ENCODE measurements at regions not wholly inside any gene's neighbourhood (a gene's known extent, or its start where the extent isn't known, plus 50 kb on each side); places are given as distances from the start of the nearest gene placed in this dataset.
A peak's percentile ranks its signal among the peaks of the same experiment; 100 is the strongest.

DNA sequence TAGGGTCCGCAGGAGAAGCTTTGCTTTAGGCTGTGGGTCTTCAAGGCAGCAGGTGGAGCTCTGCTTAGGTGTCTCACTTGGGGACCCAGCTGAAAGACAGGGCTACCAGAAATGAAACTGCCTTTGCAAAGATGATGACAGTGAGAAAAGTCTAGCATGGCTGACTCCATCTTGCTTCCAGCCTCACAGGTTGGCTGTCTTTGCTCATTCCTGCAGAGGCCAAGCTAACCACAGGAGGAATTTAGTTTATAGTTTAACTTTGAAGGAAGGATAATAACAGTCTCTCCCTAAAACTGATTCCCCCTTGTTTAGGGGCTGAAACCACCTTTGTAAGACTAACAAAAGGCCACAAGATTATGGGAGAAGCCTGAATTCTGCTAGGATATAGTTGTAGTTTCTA is 252.4 kb downstream of the UQCRFS1 start:
- Histone ChIP-seq H3K4me3 (no peak overlapping the region), H3K27ac (no peak overlapping the region), H3K4me1 (no peaks in the 10 kb centered on the region), H3K4me2 (no peak overlapping the region), H3K9me3 (no peaks in the 10 kb centered on the region)
- POLR2A ChIA-PET = no interaction called here
- ATAC-seq (no peak), DNase-seq (ENCODE audit: low read depth in 1 of 2, low spot score in 1 of 2) (no peak), FAIRE-seq (peak; percentile 92)
- 31% methylated on average over 1 of the region's 1 CpG for WGBS (ENCODE audit: missing lambda C conversion rate)
- CTCF ChIA-PET = interaction anchor here (1.3 kb wide), 1 partner anchor 23 kb away, joined by 3 read pairs; no protein-coding TSS in a partner anchor
- no peak for TF ChIP-seq GATA3 (IDR thresholded peaks at IDR 0.05; ENCODE audit: borderline replicate concordance)
- no peak for TF ChIP-seq CEBPB (IDR thresholded peaks at IDR 0.05)
- TF ChIP-seq, protein P1, sequence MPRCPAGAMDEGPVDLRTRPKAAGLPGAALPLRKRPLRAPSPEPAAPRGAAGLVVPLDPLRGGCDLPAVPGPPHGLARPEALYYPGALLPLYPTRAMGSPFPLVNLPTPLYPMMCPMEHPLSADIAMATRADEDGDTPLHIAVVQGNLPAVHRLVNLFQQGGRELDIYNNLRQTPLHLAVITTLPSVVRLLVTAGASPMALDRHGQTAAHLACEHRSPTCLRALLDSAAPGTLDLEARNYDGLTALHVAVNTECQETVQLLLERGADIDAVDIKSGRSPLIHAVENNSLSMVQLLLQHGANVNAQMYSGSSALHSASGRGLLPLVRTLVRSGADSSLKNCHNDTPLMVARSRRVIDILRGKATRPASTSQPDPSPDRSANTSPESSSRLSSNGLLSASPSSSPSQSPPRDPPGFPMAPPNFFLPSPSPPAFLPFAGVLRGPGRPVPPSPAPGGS (IDR thresholded peaks at IDR 0.05) = no peak
- no peak for TF ChIP-seq POLR2AphosphoS2 (conservative IDR thresholded peaks at IDR 0.05; ENCODE audit: low read length)
- no peak for TF ChIP-seq EHF (CRISPR knock-in tag; IDR thresholded peaks at IDR 0.05)
- TF ChIP-seq HDAC2 (IDR thresholded peaks at IDR 0.05) = no peak
- TF ChIP-seq, protein P2, sequence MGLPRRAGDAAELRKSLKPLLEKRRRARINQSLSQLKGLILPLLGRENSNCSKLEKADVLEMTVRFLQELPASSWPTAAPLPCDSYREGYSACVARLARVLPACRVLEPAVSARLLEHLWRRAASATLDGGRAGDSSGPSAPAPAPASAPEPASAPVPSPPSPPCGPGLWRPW (IDR thresholded peaks at IDR 0.05) = no peak
- TF ChIP-seq, protein P3, sequence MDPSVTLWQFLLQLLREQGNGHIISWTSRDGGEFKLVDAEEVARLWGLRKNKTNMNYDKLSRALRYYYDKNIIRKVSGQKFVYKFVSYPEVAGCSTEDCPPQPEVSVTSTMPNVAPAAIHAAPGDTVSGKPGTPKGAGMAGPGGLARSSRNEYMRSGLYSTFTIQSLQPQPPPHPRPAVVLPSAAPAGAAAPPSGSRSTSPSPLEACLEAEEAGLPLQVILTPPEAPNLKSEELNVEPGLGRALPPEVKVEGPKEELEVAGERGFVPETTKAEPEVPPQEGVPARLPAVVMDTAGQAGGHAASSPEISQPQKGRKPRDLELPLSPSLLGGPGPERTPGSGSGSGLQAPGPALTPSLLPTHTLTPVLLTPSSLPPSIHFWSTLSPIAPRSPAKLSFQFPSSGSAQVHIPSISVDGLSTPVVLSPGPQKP (IDR thresholded peaks at IDR 0.05; ENCODE audit: low read depth, low read length) = no peak
- TF ChIP-seq EP300 (IDR thresholded peaks at IDR 0.05) = no peak

DNA sequence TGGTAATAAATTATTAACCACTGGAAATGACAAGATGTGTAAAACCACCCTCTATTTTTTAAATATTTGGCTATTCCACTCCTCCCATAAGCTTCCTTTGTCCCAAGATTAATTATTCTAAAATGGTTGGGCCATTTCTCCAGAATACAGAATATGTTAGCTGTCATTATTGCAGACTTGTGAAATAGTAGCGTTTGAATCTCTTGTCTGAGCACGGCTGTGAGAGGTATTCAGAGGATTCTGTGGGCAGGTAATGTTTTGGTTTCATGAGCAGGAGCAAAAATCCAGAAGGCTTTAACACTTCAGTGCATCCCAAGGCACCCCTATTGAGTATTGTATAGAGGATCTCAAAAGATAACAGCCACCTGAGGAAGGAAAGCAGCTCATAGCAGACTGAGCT is 256.0 kb downstream of the UQCRFS1 start:
- TF ChIP-seq TFCP2L1 (CRISPR knock-in tag; IDR thresholded peaks at IDR 0.05) (no peak), CBX2 (IDR thresholded peaks at IDR 0.05; ENCODE audit: borderline replicate concordance, low read depth) (no peak), CHD4 (IDR thresholded peaks at IDR 0.05; ENCODE audit: borderline replicate concordance) (no peak)
- ATAC-seq (no peak), FAIRE-seq (peak; percentile 65), DNase-seq (ENCODE audit: low read depth in 1 of 2, low spot score in 1 of 2) (no peak)
- Histone ChIP-seq H3K4me3 (no peak overlapping the region), H3K4me1 (no peaks in the 10 kb centered on the region), H3K4me2 (no peak overlapping the region), H3K27ac (no peak overlapping the region), H3K9me3 (peaks cover 23% of the 10 kb centered on the region; the same call in 2 of the 3 replicates)
- POLR2A ChIA-PET = no interaction called here
- CTCF ChIA-PET = interaction anchor here (1.0 to 1.1 kb wide), 2 partner anchors 12 to 17 kb away, joined by 3 read pairs; no protein-coding TSS in a partner anchor
- WGBS (ENCODE audit: missing lambda C conversion rate) = 9% methylated on average over 2 of the region's 2 CpGs

DNA sequence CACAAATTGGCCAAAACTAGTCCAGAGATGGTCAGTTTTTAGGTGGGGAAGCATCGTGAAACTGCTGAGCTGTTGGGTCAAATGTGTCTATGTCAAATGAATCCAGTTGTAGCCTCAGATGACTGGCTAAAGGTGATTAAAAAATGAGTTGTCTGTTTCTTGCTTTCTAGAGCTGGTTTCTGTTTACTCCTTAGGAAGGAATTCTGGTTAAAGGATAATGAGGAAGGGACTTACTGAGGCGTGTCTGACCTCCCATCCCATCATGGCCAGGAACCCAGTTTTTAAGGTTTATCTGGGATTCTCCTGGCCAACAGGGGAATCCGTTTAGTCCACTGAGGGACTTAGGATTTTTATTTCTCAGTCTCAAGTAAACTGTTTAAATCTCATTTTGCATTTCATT is 256.5 kb downstream of the UQCRFS1 start:
- DNase-seq (ENCODE audit: low read depth in 1 of 2, low spot score in 1 of 2) (no peak), ATAC-seq (no peak), FAIRE-seq (peak; percentile 54)
- Histone ChIP-seq H3K4me3 (no peak overlapping the region), H3K27ac (no peak overlapping the region), H3K4me2 (no peak overlapping the region), H3K9me3 (peaks cover 23% of the 10 kb centered on the region; the same call in 2 of the 3 replicates), H3K4me1 (no peaks in the 10 kb centered on the region)
- POLR2A ChIA-PET = no interaction called here
- WGBS (ENCODE audit: missing lambda C conversion rate) = 6% methylated on average over 3 of the region's 3 CpGs
- no peak for TF ChIP-seq ZNF302 (CRISPR knock-in tag; IDR thresholded peaks at IDR 0.05)
- TF ChIP-seq FOXS1 (CRISPR knock-in tag; IDR thresholded peaks at IDR 0.05) = no peak
- TF ChIP-seq JUNB (IDR thresholded peaks at IDR 0.05) = no peak
- TF ChIP-seq, protein P1 (IDR thresholded peaks at IDR 0.05) = no peak
- TF ChIP-seq HEYL (CRISPR knock-in tag; IDR thresholded peaks at IDR 0.05) = no peak
- TF ChIP-seq NR3C1 (IDR thresholded peaks at IDR 0.05) = no peak
- TF ChIP-seq BHLHE40 (IDR thresholded peaks at IDR 0.05; ENCODE audit: low read depth, low read length) = no peak
- TF ChIP-seq POLR2A (IDR thresholded peaks at IDR 0.05; ENCODE audit: low read length) = no peak
- no peak for TF ChIP-seq TFCP2L1 (CRISPR knock-in tag; IDR thresholded peaks at IDR 0.05)
- no peak for TF ChIP-seq RFX5 (IDR thresholded peaks at IDR 0.05)
- TF ChIP-seq, protein P4, sequence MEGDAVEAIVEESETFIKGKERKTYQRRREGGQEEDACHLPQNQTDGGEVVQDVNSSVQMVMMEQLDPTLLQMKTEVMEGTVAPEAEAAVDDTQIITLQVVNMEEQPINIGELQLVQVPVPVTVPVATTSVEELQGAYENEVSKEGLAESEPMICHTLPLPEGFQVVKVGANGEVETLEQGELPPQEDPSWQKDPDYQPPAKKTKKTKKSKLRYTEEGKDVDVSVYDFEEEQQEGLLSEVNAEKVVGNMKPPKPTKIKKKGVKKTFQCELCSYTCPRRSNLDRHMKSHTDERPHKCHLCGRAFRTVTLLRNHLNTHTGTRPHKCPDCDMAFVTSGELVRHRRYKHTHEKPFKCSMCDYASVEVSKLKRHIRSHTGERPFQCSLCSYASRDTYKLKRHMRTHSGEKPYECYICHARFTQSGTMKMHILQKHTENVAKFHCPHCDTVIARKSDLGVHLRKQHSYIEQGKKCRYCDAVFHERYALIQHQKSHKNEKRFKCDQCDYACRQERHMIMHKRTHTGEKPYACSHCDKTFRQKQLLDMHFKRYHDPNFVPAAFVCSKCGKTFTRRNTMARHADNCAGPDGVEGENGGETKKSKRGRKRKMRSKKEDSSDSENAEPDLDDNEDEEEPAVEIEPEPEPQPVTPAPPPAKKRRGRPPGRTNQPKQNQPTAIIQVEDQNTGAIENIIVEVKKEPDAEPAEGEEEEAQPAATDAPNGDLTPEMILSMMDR (IDR thresholded peaks at IDR 0.05) = no peak
- TF ChIP-seq HOXB13 (CRISPR knock-in tag; IDR thresholded peaks at IDR 0.05; ENCODE audit: low read depth) = no peak
- TF ChIP-seq RAD21 (conservative IDR thresholded peaks at IDR 0.05 in 1 of 2, IDR thresholded peaks at IDR 0.05 in 1 of 2) = no peak
- CTCF ChIA-PET = interaction anchor here (1.1 kb wide), 2 partner anchors 11 to 21 kb away, joined by 3 read pairs; no protein-coding TSS in a partner anchor

Data from A549 (cell line).